HepG2 (cell line): ENCODE measurements at regions not wholly inside any gene's neighbourhood (a gene's known extent, or its start where the extent isn't known, plus 50 kb on each side); places are given as distances from the start of the nearest gene placed in this dataset.

ENCODE experiments used
- ATAC-seq: fragments of 200-7000 bp; cut with Tn5 transposase; 3 replicates; pipeline ENCODE4 v1.9.1; 2020; ENCODE audit warnings: mild to moderate bottlenecking, moderate library complexity
- BruUV-seq: library from RNA; stranded (reverse); fragments of 400-500 nt; replicated peaks from 2 replicates; lab custom pipeline; 2021; lab: Mats Ljungman, UMichigan
- CTCF ChIA-PET: fragments of 300-600 bp; formaldehyde crosslinking; extraction: SDS; loops from one replicate; lab custom pipeline; 2021; ENCODE audit warnings: low total read pairs, inconsistent platforms, low intra/inter-chr PET ratio; lab: Yijun Ruan, JAX
- POLR2A ChIA-PET: fragments of 350-600 bp; sonication (Branson Sonifier 250); formaldehyde crosslinking; loops from one replicate; lab custom pipeline; 2020; ENCODE audit warnings: antibody characterized with exemption, inconsistent platforms; lab: Yijun Ruan, JAX
- DNase-seq: peaks from one replicate; pipeline ENCODE4 v3.0.0-alpha.2; 2015; ENCODE audit warnings: low spot score
- FAIRE-seq: peaks from 3 replicates; lab custom pipeline; 2011; peaks lifted over from hg19 to GRCh38; lab: Jason Lieb, UNC
- H2AFZ ChIP-seq: one replicate; pipeline ENCODE4 v1.6.1; 2011; ENCODE audit warnings: low read length, inconsistent platforms
- H3K27ac ChIP-seq: fragments of 300-600 bp; 3 replicates; pipeline ENCODE4 v1.8.0; 2011; ENCODE audit warnings: mixed run types, mild to moderate bottlenecking, mixed read lengths, low read length, inconsistent platforms; ENCODE audit not compliant: insufficient read depth; ENCODE audit errors: extremely low read length
- H3K27me3 ChIP-seq, 2 experiments: fragments of 200-600 bp in 1 of 2; 2 replicates in 1 of 2; 3 replicates in 1 of 2; pipeline versions ENCODE4 v1.6.0 to v1.8.0; 2011; ENCODE audit warnings: low read length in 2 of 2, mild to moderate bottlenecking in 2 of 2, moderate library complexity in 2 of 2, inconsistent platforms in 1 of 2; ENCODE audit not compliant: insufficient read depth in 2 of 2, control insufficient read depth in 1 of 2
- H3K36me3 ChIP-seq, 2 experiments: fragments of 200-600 bp in 1 of 2; replicated peaks in 1 of 2; 2 replicates in 1 of 2; 3 replicates in 1 of 2; pipeline versions ENCODE4 v1.5.1 to v1.8.0; 2011; ENCODE audit warnings: low read length in 2 of 2, inconsistent platforms in 1 of 2; ENCODE audit not compliant: insufficient read depth in 2 of 2, control insufficient read depth in 1 of 2
- H3K4me1 ChIP-seq: 2 replicates; pipeline ENCODE4 v1.5.1; 2012; ENCODE audit warnings: low read length, inconsistent platforms; ENCODE audit not compliant: insufficient read depth
- H3K4me2 ChIP-seq: 2 replicates; pipeline ENCODE4 v1.6.0; 2011; ENCODE audit warnings: low read depth, low read length, inconsistent platforms
- H3K4me3 ChIP-seq, 3 experiments: fragments of 200-600 bp in 1 of 3; sonication (generic), shearing (Covaris generic) in 1 of 3; replicated peaks in 1 of 3; 2 replicates each; pipeline ENCODE4 v1.5.1; 2011 to 2016; ENCODE audit warnings: low read length in 3 of 3, inconsistent platforms in 2 of 3, low read depth in 2 of 3, mild to moderate bottlenecking in 2 of 3, control low read depth in 1 of 3, mixed read lengths in 1 of 3; ENCODE audit not compliant: insufficient read depth in 1 of 3
- H3K79me2 ChIP-seq: one replicate; pipeline ENCODE4 v1.6.1; 2011; ENCODE audit warnings: low read length, inconsistent platforms; ENCODE audit not compliant: insufficient read depth
- H3K9ac ChIP-seq: 2 replicates; pipeline ENCODE4 v1.6.0; 2011; ENCODE audit warnings: mild to moderate bottlenecking, low read depth, low read length, inconsistent platforms; ENCODE audit not compliant: insufficient read depth
- H3K9me3 ChIP-seq: 2 replicates; pipeline ENCODE4 v1.5.1; 2012; ENCODE audit warnings: mild to moderate bottlenecking, low read length
- H4K20me1 ChIP-seq: 2 replicates; pipeline ENCODE4 v1.6.0; 2011; ENCODE audit warnings: inconsistent platforms, mild to moderate bottlenecking, low read length, moderate library complexity; ENCODE audit not compliant: insufficient read depth
- FLYWCH1 ChIP-seq: sonication (generic); formaldehyde crosslinking; IDR thresholded peaks from 2 replicates; pipeline ENCODE4 v1.8.1; 2023; ENCODE audit warnings: mild to moderate bottlenecking, missing genetic modification reagents
- HOXA5 ChIP-seq: sonication (generic); formaldehyde crosslinking; IDR thresholded peaks from 2 replicates; pipeline ENCODE4 v1.4.0; 2020; ENCODE audit warnings: missing genetic modification reagents
- KDM3A ChIP-seq: IDR thresholded peaks from 2 replicates; pipeline ENCODE4 v1.6.1; 2018; ENCODE audit warnings: low read depth, missing compliant biosample characterization
- POGZ ChIP-seq: sonication (generic); formaldehyde crosslinking; IDR thresholded peaks from 2 replicates; pipeline ENCODE4 v1.4.0; 2020; ENCODE audit warnings: mild to moderate bottlenecking, missing genetic modification reagents
- SIX1 ChIP-seq: sonication (generic); formaldehyde crosslinking; IDR thresholded peaks from 2 replicates; pipeline ENCODE4 v1.4.0; 2020; ENCODE audit warnings: missing genetic modification reagents, borderline replicate concordance
- SMARCE1 ChIP-seq: fragments of 450-650 bp; IDR thresholded peaks from 2 replicates; pipeline ENCODE4 v1.6.1; 2017; ENCODE audit warnings: borderline replicate concordance
- U2AF1 ChIP-seq: fragments of 200-400 bp; formaldehyde crosslinking; optimal IDR thresholded peaks from 2 replicates; pipeline ENCODE3; 2017; ENCODE audit warnings: mild to moderate bottlenecking, low read depth, low read length
- ZMYM2 ChIP-seq: sonication (generic); formaldehyde crosslinking; IDR thresholded peaks from 2 replicates; pipeline ENCODE4 v1.8.0; 2022; ENCODE audit warnings: mild to moderate bottlenecking, missing genetic modification reagents
- ZNF598 ChIP-seq: sonication (generic); formaldehyde crosslinking; IDR thresholded peaks from 2 replicates; pipeline ENCODE4 v1.5.1; 2020; ENCODE audit warnings: mild to moderate bottlenecking, missing genetic modification reagents, borderline replicate concordance
- WGBS: methylation state at CpG from one replicate; pipeline ENCODE4 v1.1.6; 2017; ENCODE audit warnings: low lambda C conversion rate; 5-methylcytosine and 5-hydroxymethylcytosine counted together
- in situ Hi-C: cut with HindIII; loops from 2 replicates; pipeline ENCODE4 v1.10.0; 2017; ENCODE audit warnings: low pct_unique_long_range_greater_than_20kb; ENCODE audit not compliant: extremely low pct_ligation_motif_present
- intact Hi-C: fragments of 100-400 bp; cut with micrococcal nuclease; formaldehyde crosslinking; loops from one replicate; pipeline ENCODE4 v1.10.0; 2022; ENCODE audit not compliant: unreplicated experiment
- TF ChIP-seq, protein P1 (sequence below): sonication (generic); formaldehyde crosslinking; IDR thresholded peaks from 2 replicates; pipeline ENCODE4 v1.8.1; 2023; ENCODE audit warnings: missing genetic modification reagents, mild to moderate bottlenecking, borderline replicate concordance
- TF ChIP-seq, protein P2 (sequence below): sonication (generic); formaldehyde crosslinking; IDR thresholded peaks from 2 replicates; pipeline ENCODE4 v1.4.0; 2020; ENCODE audit warnings: low read depth, missing genetic modification reagents
- TF ChIP-seq, protein P3 (sequence below): sonication (generic); formaldehyde crosslinking; IDR thresholded peaks from 2 replicates; pipeline ENCODE4 v1.4.0; 2020; ENCODE audit warnings: missing genetic modification reagents
- TF ChIP-seq, protein P4 (sequence below): IDR thresholded peaks from 2 replicates; pipeline ENCODE4 v1.6.1; 2016; ENCODE audit warnings: missing compliant biosample characterization, missing genetic modification reagents, borderline replicate concordance

DNA sequence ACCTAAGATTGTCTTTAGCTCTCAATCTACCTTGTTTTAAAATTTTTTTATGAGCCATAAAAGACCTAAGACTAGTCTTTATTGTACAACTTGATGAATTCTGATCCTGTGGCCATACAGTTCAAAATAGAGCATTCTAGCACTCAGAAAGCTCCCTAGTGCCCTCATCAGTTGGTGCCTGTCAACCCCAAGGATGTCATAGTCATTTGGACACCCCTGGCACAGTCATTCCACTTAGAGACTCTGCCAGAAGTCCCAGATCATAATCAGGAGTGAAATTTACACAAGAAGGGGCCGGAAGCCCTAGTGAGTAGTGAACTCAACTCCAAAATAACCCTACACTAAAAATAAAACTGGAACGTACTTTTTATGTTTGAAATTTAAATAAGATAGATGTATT lies 80.0 kb upstream of the INSIG1 start:
- DNase-seq (no peak), FAIRE-seq (no peak), ATAC-seq (no peak)
- Histone ChIP-seq H3K9me3 (no peaks in the 10 kb centered on the region), H3K4me2 (no peak overlapping the region), H4K20me1 (no peaks in the 10 kb centered on the region; the same call in 1 of the 2 replicates), H3K27me3 (peaks cover 0 to 32% of the 10 kb centered on the region in 2 experiments; a peak in 3 of 5 replicates), H3K9ac (no peak overlapping the region), H3K27ac (no peak overlapping the region), H3K36me3 (no peaks in the 10 kb centered on the region), H3K4me3 (no peak overlapping the region), H3K4me1 (no peaks in the 10 kb centered on the region), H3K79me2 (no peaks in the 10 kb centered on the region), H2AFZ (no peak overlapping the region)
- intact Hi-C loops = no loop called here
- POLR2A ChIA-PET = no interaction called here
- whole genome bisulfite sequencing = 3% methylated on average over 2 of the region's 2 CpGs
- CTCF ChIA-PET = no interaction called here
- TF ChIP-seq, protein P1, sequence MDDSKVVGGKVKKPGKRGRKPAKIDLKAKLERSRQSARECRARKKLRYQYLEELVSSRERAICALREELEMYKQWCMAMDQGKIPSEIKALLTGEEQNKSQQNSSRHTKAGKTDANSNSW (CRISPR knock-in tag) = no peak
- TF ChIP-seq HOXA5 (no peak), ZNF598 (CRISPR knock-in tag) (no peak), KDM3A (CRISPR knock-in tag) (no peak), U2AF1 (no peak), FLYWCH1 (CRISPR knock-in tag) (no peak), SIX1 (CRISPR knock-in tag) (no peak), SMARCE1 (no peak), ZMYM2 (CRISPR knock-in tag) (no peak), POGZ (no peak)
- TF ChIP-seq, protein P2, sequence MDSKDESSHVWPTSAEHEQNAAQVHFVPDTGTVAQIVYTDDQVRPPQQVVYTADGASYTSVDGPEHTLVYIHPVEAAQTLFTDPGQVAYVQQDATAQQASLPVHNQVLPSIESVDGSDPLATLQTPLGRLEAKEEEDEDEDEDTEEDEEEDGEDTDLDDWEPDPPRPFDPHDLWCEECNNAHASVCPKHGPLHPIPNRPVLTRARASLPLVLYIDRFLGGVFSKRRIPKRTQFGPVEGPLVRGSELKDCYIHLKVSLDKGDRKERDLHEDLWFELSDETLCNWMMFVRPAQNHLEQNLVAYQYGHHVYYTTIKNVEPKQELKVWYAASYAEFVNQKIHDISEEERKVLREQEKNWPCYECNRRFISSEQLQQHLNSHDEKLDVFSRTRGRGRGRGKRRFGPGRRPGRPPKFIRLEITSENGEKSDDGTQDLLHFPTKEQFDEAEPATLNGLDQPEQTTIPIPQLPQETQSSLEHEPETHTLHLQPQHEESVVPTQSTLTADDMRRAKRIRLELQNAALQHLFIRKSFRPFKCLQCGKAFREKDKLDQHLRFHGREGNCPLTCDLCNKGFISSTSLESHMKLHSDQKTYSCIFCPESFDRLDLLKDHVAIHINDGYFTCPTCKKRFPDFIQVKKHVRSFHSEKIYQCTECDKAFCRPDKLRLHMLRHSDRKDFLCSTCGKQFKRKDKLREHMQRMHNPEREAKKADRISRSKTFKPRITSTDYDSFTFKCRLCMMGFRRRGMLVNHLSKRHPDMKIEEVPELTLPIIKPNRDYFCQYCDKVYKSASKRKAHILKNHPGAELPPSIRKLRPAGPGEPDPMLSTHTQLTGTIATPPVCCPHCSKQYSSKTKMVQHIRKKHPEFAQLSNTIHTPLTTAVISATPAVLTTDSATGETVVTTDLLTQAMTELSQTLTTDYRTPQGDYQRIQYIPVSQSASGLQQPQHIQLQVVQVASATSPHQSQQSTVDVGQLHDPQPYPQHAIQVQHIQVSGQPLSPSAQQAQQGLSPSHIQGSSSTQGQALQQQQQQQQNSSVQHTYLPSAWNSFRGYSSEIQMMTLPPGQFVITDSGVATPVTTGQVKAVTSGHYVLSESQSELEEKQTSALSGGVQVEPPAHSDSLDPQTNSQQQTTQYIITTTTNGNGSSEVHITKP (CRISPR knock-in tag) = no peak
- TF ChIP-seq, protein P3, sequence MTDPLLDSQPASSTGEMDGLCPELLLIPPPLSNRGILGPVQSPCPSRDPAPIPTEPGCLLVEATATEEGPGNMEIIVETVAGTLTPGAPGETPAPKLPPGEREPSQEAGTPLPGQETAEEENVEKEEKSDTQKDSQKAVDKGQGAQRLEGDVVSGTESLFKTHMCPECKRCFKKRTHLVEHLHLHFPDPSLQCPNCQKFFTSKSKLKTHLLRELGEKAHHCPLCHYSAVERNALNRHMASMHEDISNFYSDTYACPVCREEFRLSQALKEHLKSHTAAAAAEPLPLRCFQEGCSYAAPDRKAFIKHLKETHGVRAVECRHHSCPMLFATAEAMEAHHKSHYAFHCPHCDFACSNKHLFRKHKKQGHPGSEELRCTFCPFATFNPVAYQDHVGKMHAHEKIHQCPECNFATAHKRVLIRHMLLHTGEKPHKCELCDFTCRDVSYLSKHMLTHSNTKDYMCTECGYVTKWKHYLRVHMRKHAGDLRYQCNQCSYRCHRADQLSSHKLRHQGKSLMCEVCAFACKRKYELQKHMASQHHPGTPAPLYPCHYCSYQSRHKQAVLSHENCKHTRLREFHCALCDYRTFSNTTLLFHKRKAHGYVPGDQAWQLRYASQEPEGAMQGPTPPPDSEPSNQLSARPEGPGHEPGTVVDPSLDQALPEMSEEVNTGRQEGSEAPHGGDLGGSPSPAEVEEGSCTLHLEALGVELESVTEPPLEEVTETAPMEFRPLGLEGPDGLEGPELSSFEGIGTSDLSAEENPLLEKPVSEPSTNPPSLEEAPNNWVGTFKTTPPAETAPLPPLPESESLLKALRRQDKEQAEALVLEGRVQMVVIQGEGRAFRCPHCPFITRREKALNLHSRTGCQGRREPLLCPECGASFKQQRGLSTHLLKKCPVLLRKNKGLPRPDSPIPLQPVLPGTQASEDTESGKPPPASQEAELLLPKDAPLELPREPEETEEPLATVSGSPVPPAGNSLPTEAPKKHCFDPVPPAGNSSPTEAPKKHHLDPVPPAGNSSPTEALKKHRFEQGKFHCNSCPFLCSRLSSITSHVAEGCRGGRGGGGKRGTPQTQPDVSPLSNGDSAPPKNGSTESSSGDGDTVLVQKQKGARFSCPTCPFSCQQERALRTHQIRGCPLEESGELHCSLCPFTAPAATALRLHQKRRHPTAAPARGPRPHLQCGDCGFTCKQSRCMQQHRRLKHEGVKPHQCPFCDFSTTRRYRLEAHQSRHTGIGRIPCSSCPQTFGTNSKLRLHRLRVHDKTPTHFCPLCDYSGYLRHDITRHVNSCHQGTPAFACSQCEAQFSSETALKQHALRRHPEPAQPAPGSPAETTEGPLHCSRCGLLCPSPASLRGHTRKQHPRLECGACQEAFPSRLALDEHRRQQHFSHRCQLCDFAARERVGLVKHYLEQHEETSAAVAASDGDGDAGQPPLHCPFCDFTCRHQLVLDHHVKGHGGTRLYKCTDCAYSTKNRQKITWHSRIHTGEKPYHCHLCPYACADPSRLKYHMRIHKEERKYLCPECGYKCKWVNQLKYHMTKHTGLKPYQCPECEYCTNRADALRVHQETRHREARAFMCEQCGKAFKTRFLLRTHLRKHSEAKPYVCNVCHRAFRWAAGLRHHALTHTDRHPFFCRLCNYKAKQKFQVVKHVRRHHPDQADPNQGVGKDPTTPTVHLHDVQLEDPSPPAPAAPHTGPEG (CRISPR knock-in tag) = no peak
- TF ChIP-seq, protein P4, sequence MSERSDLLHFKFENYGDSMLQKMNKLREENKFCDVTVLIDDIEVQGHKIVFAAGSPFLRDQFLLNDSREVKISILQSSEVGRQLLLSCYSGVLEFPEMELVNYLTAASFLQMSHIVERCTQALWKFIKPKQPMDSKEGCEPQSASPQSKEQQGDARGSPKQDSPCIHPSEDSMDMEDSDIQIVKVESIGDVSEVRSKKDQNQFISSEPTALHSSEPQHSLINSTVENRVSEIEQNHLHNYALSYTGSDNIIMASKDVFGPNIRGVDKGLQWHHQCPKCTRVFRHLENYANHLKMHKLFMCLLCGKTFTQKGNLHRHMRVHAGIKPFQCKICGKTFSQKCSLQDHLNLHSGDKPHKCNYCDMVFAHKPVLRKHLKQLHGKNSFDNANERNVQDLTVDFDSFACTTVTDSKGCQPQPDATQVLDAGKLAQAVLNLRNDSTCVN (CRISPR knock-in tag) = no peak
- no TSS peak for BruUV-seq
- in situ Hi-C loops = no loop called here
